SU-DHL-6 (cell line): ENCODE measurements at regions not wholly inside any gene's neighbourhood (a gene's known extent, or its start where the extent isn't known, plus 50 kb on each side); places are given as distances from the start of the nearest gene placed in this dataset.

ENCODE experiments used
- EZH2phosphoT487 ChIP-seq: fragments of 200-600 bp; sonication (generic), shearing (Covaris generic); conservative IDR thresholded peaks from 2 replicates; pipeline ENCODE4 v1.6.1; 2018; ENCODE audit warnings: mild to moderate bottlenecking, antibody characterized with exemption, low read length, moderate library complexity, mixed read lengths
- TF ChIP-seq, protein P1 (sequence below): fragments of 200-600 bp; sonication (generic); IDR thresholded peaks from one replicate; pipeline ENCODE4 v1.5.1; 2017; ENCODE audit warnings: antibody characterized with exemption, mild to moderate bottlenecking, low read length, moderate library complexity; ENCODE audit not compliant: insufficient read depth, poor library complexity, severe bottlenecking

DNA sequence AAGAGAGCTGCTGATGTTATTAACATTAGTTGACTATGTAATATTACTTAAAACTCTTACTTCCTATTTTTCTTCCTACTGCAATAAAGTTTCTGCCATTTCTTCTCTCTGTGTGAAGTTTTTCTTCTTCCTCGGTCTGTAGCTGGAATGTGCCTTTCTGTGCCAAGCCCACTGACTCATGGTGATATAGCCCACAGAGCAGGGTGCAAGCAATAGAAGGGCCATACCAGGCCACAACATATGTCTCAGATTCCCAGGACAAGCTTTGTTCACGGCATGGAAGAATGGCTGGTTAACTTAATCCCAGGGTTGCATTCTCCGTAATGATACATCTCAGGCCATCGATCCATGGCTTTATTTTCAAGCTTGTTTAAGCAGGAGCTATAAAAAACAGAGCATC is 815.3 kb downstream of the TUSC7 start:
- TF ChIP-seq, protein P1, sequence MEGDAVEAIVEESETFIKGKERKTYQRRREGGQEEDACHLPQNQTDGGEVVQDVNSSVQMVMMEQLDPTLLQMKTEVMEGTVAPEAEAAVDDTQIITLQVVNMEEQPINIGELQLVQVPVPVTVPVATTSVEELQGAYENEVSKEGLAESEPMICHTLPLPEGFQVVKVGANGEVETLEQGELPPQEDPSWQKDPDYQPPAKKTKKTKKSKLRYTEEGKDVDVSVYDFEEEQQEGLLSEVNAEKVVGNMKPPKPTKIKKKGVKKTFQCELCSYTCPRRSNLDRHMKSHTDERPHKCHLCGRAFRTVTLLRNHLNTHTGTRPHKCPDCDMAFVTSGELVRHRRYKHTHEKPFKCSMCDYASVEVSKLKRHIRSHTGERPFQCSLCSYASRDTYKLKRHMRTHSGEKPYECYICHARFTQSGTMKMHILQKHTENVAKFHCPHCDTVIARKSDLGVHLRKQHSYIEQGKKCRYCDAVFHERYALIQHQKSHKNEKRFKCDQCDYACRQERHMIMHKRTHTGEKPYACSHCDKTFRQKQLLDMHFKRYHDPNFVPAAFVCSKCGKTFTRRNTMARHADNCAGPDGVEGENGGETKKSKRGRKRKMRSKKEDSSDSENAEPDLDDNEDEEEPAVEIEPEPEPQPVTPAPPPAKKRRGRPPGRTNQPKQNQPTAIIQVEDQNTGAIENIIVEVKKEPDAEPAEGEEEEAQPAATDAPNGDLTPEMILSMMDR = no peak
- TF ChIP-seq EZH2phosphoT487 = no peak
